Osteoblast (primary cell): ENCODE measurements at regions not wholly inside any gene's neighbourhood (a gene's known extent, or its start where the extent isn't known, plus 50 kb on each side); places are given as distances from the start of the nearest gene placed in this dataset.

Experiments used
- DNase-seq: peaks from one replicate; pipeline ENCODE4 v3.0.0; 2011; ENCODE audit warnings: low spot score, mixed read lengths; ENCODE audit not compliant: insufficient read length; ENCODE audit errors: missing footprints
- H2AFZ ChIP-seq: 2 replicates; pipeline ENCODE4 v1.6.0; 2011; ENCODE audit warnings: mild to moderate bottlenecking, low read length
- H3K27ac ChIP-seq: 2 replicates; pipeline ENCODE4 v1.5.1; 2011; ENCODE audit warnings: mild to moderate bottlenecking, low read depth, low read length, moderate library complexity
- H3K27me3 ChIP-seq: 2 replicates; pipeline ENCODE4 v1.6.0; 2012; ENCODE audit warnings: mild to moderate bottlenecking, control low read depth, inconsistent platforms, low read length, moderate library complexity; ENCODE audit not compliant: insufficient read depth
- H3K36me3 ChIP-seq: 2 replicates; pipeline ENCODE4 v1.5.1; 2011; ENCODE audit warnings: mild to moderate bottlenecking, low read length, control low read depth, moderate library complexity; ENCODE audit not compliant: insufficient read depth
- H3K4me1 ChIP-seq: 2 replicates; pipeline ENCODE4 v1.5.1; 2011; ENCODE audit warnings: mild to moderate bottlenecking, low read length, control low read depth, moderate library complexity; ENCODE audit not compliant: insufficient read depth
- H3K4me2 ChIP-seq: 2 replicates; pipeline ENCODE4 v1.6.0; 2011; ENCODE audit warnings: mild to moderate bottlenecking, low read length; ENCODE audit not compliant: insufficient read depth
- H3K4me3 ChIP-seq: fragments of 200-600 bp; sonication (generic); 3 replicates; pipeline ENCODE4 v1.5.1; 2012; ENCODE audit warnings: mild to moderate bottlenecking, low read length, inconsistent platforms; ENCODE audit not compliant: insufficient read depth
- H3K79me2 ChIP-seq: 2 replicates; pipeline ENCODE4 v1.6.0; 2012; ENCODE audit warnings: mild to moderate bottlenecking, low read length, control low read depth, inconsistent platforms; ENCODE audit not compliant: insufficient read depth
- H3K9me3 ChIP-seq: 2 replicates; pipeline ENCODE4 v1.5.1; 2011; ENCODE audit warnings: low read depth, low read length, control low read depth
- H4K20me1 ChIP-seq: 2 replicates; pipeline ENCODE4 v1.6.0; 2012; ENCODE audit warnings: mild to moderate bottlenecking, low read length, control low read depth; ENCODE audit not compliant: insufficient read depth
- TF ChIP-seq, protein P1 (sequence below): IDR thresholded peaks from 2 replicates; pipeline ENCODE4 v1.5.1; 2011; ENCODE audit warnings: mild to moderate bottlenecking, low read depth, low read length, moderate library complexity; ENCODE audit errors: extremely low read depth

DNA sequence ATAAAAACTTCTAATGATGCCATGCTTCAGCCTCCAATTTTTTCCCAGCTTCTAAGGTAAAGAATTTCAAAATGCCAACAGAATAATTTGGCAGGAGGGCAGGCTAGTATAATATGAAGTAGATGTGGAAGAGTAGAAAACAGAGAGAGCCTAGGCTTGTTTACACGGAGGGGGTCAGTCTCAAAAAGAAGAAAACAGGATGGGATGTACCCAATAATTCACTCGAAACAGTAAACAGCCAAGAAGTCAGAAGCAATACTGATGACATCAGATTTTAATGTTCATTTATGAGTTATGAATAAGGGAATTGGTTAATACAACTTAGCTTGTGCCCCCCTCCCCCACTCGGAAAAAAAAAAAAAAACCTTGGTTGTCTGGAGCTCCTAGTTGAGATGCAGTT is 422.5 kb downstream of the FOXO1 start:
- no peaks in the 10 kb centered on the region for H4K20me1 ChIP-seq
- TF ChIP-seq, protein P1, sequence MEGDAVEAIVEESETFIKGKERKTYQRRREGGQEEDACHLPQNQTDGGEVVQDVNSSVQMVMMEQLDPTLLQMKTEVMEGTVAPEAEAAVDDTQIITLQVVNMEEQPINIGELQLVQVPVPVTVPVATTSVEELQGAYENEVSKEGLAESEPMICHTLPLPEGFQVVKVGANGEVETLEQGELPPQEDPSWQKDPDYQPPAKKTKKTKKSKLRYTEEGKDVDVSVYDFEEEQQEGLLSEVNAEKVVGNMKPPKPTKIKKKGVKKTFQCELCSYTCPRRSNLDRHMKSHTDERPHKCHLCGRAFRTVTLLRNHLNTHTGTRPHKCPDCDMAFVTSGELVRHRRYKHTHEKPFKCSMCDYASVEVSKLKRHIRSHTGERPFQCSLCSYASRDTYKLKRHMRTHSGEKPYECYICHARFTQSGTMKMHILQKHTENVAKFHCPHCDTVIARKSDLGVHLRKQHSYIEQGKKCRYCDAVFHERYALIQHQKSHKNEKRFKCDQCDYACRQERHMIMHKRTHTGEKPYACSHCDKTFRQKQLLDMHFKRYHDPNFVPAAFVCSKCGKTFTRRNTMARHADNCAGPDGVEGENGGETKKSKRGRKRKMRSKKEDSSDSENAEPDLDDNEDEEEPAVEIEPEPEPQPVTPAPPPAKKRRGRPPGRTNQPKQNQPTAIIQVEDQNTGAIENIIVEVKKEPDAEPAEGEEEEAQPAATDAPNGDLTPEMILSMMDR = no peak
- DNase-seq = no peak

DNA sequence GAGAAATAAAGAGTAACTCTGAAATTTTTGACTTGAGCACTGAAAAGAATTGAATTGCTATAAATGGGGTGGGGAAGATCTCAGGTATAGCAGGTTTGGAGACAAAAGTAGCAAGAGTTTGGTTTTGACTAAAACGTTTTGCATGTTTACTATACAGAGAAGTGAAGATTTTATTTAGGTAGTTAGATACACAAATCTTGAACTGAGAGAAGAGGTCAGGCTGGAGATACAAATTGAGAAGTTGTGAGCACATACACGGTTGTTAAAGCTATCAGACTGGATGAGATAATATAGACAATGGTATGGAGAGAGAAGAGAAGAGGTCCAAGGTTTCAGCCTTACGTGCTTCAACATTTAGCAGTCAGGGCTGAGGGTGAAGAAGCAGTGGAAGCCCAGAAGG is 420.9 kb downstream of the FOXO1 start:
- H3K79me2 ChIP-seq = no peaks in the 10 kb centered on the region
- H3K4me2 ChIP-seq = no peak overlapping the region
- peaks cover 6% of the 10 kb centered on the region for H3K4me1 ChIP-seq
- H3K4me3 ChIP-seq = no peak overlapping the region
- H3K27me3 ChIP-seq = no peaks in the 10 kb centered on the region
- H3K36me3 ChIP-seq = no peaks in the 10 kb centered on the region
- no peak overlapping the region for H3K27ac ChIP-seq
- H3K9me3 ChIP-seq = no peaks in the 10 kb centered on the region
- no peaks in the 10 kb centered on the region for H4K20me1 ChIP-seq
- no peak overlapping the region for H2AFZ ChIP-seq
- no peak for DNase-seq
- TF ChIP-seq, protein P1 = no peak

More for the DNA sequence above, 422.5 kb downstream of the FOXO1 start:
- H3K9me3 ChIP-seq = no peaks in the 10 kb centered on the region
- no peaks in the 10 kb centered on the region for H3K36me3 ChIP-seq
- no peak overlapping the region for H3K4me2 ChIP-seq
- H3K79me2 ChIP-seq = no peaks in the 10 kb centered on the region
- peaks cover 6% of the 10 kb centered on the region for H3K4me1 ChIP-seq
- no peak overlapping the region for H2AFZ ChIP-seq
- H3K27ac ChIP-seq = no peak overlapping the region
- H3K4me3 ChIP-seq = no peak overlapping the region
- no peaks in the 10 kb centered on the region for H3K27me3 ChIP-seq

DNA sequence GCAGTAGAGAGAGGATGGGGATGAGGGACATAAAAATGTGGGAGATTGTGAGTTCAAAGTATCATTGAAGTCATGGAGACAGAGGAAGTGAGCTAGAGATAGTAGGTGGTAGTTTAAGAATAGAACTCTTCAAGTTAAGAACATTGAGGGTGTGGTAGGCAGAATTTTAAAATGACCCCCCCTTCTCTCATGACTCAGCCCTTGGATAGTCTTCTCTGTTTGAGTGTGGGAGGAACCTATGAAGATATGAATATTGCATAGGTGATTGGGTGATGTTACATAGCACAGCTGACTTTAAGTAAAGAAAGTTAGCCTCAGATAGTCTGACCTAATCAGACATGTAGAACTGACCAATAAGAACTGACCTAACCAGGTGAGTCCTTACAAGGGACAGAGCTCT is 418.6 kb downstream of the FOXO1 start:
- Histone ChIP-seq H2AFZ (no peak overlapping the region), H3K4me3 (no peak overlapping the region), H3K4me1 (peaks cover 6% of the 10 kb centered on the region), H3K4me2 (no peak overlapping the region), H3K9me3 (no peaks in the 10 kb centered on the region), H4K20me1 (no peaks in the 10 kb centered on the region), H3K27ac (no peak overlapping the region), H3K79me2 (no peaks in the 10 kb centered on the region), H3K36me3 (no peaks in the 10 kb centered on the region), H3K27me3 (no peaks in the 10 kb centered on the region)
- no peak for DNase-seq
- TF ChIP-seq, protein P1 = no peak

DNA sequence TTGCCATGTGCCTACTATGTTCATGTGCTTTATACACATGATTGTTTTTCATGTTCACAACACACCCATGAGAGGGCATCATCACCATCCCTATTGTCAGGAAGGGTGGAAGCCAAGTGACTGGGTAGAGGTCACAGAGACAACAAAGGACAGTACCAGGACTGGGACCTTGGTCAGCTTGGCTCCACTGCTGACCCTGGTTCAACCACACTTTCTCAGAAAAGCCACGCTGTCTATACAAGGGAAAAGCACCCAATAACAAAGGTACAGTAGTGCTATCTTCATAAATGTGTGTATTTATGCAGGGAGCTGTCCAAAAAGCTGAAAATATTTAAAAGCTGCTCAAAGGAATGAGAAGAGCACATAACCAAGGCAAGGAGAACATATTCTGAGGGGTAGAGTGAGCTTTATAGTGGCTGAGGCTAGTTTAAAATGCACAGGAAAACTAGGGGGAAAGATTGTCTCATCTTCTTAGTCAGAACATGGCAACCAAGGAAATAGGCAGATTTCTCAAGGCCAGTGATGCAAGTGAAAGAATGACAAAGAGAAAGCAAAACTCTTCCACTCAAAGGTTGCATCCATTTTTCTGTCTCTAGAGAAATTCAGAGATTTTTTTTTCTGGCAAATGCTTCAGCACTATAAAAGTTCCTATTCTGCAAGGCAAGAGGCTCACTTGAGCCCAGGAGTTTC is 415.0 kb downstream of the FOXO1 start:
- no peaks in the 10 kb centered on the region for H4K20me1 ChIP-seq
- no peaks in the 10 kb centered on the region for H3K36me3 ChIP-seq
- H3K4me1 ChIP-seq = peaks cover 6% of the 10 kb centered on the region
- H3K9me3 ChIP-seq = no peaks in the 10 kb centered on the region
- no peaks in the 10 kb centered on the region for H3K79me2 ChIP-seq
- H3K4me3 ChIP-seq = no peak overlapping the region
- no peak overlapping the region for H2AFZ ChIP-seq
- TF ChIP-seq, protein P1 = no peak
- H3K27me3 ChIP-seq = no peaks in the 10 kb centered on the region
- no peak overlapping the region for H3K27ac ChIP-seq
- no peak overlapping the region for H3K4me2 ChIP-seq
- DNase-seq = no peak
